HAP-1 (cell line): ENCODE measurements at regions not wholly inside any gene's neighbourhood (a gene's known extent, or its start where the extent isn't known, plus 50 kb on each side); places are given as distances from the start of the nearest gene placed in this dataset.

Source experiments
- DNase-seq, 2 experiments: peaks; one replicate each; pipeline ENCODE4 v3.0.0-alpha.2; 2016 to 2020; ENCODE audit warnings: low spot score in 2 of 2
- H3K27me3 ChIP-seq: fragments of 250-450 bp; sonication (Bioruptor Pico); 2 replicates; pipeline ENCODE4 v1.5.1; 2020; ENCODE audit warnings: low read depth, mild to moderate bottlenecking, moderate library complexity
- H3K36me3 ChIP-seq: fragments of 250-450 bp; sonication (Bioruptor Pico); replicated peaks from 2 replicates; pipeline ENCODE4 v1.5.1; 2020; ENCODE audit warnings: mild to moderate bottlenecking
- H3K4me1 ChIP-seq: fragments of 250-450 bp; sonication (Bioruptor Pico); 2 replicates; pipeline ENCODE4 v1.5.1; 2020; ENCODE audit warnings: mild to moderate bottlenecking
- H3K4me3 ChIP-seq: fragments of 250-450 bp; sonication (Bioruptor Pico); 2 replicates; pipeline ENCODE4 v1.5.1; 2020; ENCODE audit warnings: mild to moderate bottlenecking, moderate library complexity
- H3K9me3 ChIP-seq: fragments of 250-450 bp; sonication (Bioruptor Pico); 2 replicates; pipeline ENCODE4 v1.5.1; 2020; ENCODE audit warnings: mild to moderate bottlenecking, moderate library complexity
- in situ Hi-C: fragments of 300-500 bp; cut with MboI; formaldehyde crosslinking; loops from 3 replicates; pipeline ENCODE4 v1.14.3; 2020; ENCODE audit warnings: low sequenced_read_pairs, inconsistent platforms, mixed read lengths

DNA sequence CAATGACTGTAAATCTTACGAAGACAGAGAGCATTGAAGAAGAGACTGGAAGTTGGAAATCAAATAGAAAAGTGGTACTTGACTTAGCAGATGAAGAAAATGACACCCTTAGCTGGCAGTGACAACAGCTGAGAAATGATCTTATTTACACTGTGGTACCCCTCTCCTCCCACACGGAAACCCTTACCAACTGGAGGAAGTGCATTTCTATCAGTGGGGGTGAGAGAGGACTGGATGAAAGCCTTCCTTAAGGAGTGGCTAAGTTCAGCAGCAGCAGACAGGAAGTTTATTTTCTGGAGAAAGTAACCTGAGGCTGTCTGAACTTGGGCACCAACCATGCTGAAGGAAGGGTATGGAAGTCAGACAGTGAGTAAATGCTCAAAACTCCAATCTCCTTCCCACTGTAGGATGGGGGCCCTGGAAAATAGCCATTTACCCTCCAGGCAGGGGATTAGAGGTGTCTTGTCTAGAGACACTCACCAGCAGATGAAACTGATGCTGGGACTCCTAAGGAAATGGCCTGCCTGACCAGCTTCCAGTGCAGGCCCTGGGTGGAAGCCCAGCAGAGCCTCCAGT lies 160.2 kb upstream of the NCK2 start:
- no peaks in the 10 kb centered on the region for H3K9me3 ChIP-seq
- no peak overlapping the region for H3K4me3 ChIP-seq
- no peak for DNase-seq
- no peaks in the 10 kb centered on the region for H3K4me1 ChIP-seq
- H3K27me3 ChIP-seq, result no peaks in the 10 kb centered on the region
- no peaks in the 10 kb centered on the region for H3K36me3 ChIP-seq
- in situ Hi-C loops, result no loop called here

DNA sequence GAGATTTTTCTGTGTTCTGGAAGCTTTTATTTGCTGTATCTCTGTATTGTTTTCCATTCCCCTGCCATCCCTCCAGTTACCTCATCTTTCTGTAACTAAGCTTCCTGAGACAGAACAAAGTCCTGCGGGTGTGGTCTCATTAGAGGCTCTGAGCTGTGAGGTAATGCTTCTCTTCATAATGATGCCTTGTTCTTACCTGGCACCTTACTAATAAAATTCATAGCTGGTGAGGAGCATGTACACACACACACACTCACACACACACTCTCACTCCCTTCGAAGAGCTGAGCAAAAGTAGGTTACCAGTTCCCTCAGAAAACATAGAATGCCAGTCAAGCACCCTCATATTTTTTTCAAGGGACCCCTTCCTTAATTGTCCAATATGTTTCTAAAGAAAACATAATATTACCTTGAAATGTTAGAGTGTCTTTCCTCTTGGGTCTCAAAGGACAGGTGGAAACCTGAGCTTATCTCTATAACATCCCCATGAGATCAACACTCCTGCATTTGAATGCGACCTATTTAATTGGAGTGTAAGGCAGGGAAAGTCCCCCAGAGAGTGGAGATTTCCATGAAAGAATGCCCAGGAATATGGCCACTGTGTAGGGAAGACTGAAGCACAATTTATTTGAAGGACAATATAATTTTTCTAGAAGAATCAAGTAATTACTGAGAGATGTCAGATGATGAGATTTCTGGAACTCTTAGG lies 161.6 kb upstream of the NCK2 start:
- H3K4me3 ChIP-seq, result no peak overlapping the region
- no peaks in the 10 kb centered on the region for H3K36me3 ChIP-seq
- H3K27me3 ChIP-seq, result no peaks in the 10 kb centered on the region
- in situ Hi-C loops, result no loop called here
- H3K9me3 ChIP-seq, result no peaks in the 10 kb centered on the region
- DNase-seq, result no peak
- no peaks in the 10 kb centered on the region for H3K4me1 ChIP-seq

DNA sequence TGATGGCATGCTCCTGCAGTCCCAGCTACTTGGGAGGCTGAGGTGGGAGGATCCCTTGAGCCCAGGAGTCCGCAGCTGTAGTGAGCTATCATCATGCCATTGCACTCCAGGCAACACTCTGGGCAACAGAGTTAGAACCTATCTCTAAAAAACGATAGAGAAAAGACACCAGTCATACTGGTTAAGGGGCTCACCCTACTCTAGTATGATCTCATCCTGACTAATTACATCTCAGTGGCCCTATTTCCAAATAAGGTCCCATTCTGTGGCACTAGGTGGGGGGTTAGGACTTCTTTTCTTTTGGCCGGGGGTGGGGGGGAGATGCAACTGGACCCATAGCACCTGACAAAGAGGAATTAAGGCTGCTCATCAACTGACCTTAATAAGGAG lies 163.2 kb upstream of the NCK2 start:
- H3K4me1 ChIP-seq, result peaks cover 2% of the 10 kb centered on the region; the same call in 1 of the 2 replicates
- no peaks in the 10 kb centered on the region for H3K36me3 ChIP-seq
- no peaks in the 10 kb centered on the region for H3K27me3 ChIP-seq
- no peaks in the 10 kb centered on the region for H3K9me3 ChIP-seq
- in situ Hi-C loops, result no loop called here
- H3K4me3 ChIP-seq, result no peak overlapping the region
- no peak for DNase-seq

DNA sequence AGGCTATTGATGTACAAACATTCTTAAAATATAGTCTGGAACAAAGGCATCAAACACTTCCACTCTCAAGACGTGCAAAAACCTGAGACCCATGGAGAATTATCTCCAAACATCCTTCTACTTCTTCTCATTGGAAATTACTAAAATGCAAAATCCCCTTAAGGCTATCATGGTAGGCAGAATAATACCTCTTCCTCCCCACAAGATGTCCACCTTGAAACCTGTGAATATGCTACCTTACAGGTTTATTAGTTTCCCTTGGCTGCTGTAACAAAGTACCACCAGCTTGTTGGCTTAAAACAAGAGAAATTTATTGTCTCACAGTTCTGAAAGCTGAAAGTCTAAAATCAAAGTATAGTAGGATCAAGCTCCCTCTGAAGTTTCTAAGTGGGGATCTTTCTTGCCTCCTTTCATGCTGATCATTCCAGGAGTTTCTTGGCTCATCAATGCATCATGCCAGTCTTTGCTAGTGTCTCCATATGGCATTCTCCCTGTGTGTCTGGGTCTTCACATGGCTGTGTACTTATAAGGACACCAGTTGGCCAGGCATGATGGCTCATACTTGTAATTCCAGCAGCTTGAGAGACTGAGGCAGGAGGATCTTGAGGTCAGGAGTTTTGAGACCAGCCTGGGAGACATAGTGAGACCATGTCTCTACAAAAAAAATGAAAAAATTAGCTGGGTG lies 163.7 kb upstream of the NCK2 start:
- Histone ChIP-seq H3K4me3 (no peak overlapping the region), H3K36me3 (no peaks in the 10 kb centered on the region), H3K27me3 (no peaks in the 10 kb centered on the region), H3K4me1 (peaks cover 3% of the 10 kb centered on the region; the same call in 1 of the 2 replicates), H3K9me3 (no peaks in the 10 kb centered on the region)
- in situ Hi-C loops, result no loop called here
- no peak for DNase-seq

DNA sequence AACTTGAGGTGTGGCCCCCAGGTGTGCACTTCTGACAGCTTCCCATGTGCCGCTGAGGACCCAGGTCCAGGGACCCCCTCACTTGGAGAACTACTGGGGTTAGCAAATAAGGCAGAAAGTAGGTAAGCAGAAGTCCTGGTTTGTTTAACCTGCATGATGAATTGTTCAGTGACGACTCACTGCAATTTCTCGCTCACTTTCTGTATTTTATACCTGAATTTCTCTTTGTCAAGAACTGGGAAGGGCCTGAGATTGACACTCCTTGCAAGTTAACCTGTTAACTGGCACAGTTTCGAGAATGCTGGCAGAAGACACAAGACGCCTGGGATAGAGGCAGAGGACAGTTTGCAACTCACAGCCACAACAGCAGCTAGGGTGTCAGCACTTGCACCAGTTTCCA lies 164.5 kb upstream of the NCK2 start:
- Histone ChIP-seq H3K36me3 (no peaks in the 10 kb centered on the region), H3K4me1 (peaks cover 3% of the 10 kb centered on the region; the same call in 1 of the 2 replicates), H3K4me3 (no peak overlapping the region), H3K9me3 (no peaks in the 10 kb centered on the region), H3K27me3 (no peaks in the 10 kb centered on the region)
- DNase-seq, result no peak
- in situ Hi-C loops, result no loop called here

DNA sequence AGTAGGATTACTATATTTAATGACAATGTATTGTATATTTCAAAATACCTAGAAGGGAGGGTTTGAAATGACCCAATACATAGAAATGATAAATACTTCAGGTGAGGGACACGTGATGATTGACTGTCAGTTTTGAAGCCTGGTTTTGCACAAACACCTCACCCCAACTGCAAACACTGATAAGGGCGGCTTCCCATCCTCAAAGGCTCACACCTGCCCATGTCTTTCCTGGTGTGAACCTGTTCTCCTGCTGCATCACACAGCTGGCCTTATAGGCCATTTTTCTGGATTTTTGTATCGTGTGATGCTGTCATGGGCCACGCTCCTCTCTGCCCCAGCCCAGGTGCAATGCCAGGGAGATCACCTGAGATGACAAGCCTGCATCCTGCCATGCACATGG lies 166.5 kb upstream of the NCK2 start:
- DNase-seq, result no peak
- Histone ChIP-seq H3K9me3 (no peaks in the 10 kb centered on the region), H3K4me3 (no peak overlapping the region), H3K36me3 (no peaks in the 10 kb centered on the region), H3K4me1 (peaks cover 3% of the 10 kb centered on the region; the same call in 1 of the 2 replicates), H3K27me3 (peaks cover 2% of the 10 kb centered on the region; the same call in 1 of the 2 replicates)
- in situ Hi-C loops, result loop anchor here (10.0 kb wide), 1 partner anchor 517 kb away; no protein-coding TSS in a partner anchor

DNA sequence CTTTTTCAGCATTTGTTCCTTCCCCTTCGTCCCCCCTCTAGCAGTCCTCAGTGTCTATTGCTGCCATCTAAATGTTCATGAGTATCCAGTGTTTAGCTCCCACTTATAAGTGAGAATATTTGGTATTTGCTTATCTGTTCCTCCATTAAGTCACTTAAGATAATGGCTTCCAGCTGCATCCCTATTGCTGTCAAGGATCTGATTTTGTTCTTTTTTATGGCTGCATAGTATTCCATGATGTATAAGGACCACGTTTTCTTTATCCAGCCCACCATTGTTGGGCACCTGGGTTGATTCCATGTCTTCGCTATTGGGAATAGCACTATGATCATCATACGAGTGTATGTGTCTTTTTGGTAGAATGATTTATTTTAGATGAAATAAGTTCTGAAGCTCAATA lies 166.9 kb upstream of the NCK2 start:
- Histone ChIP-seq H3K4me3 (no peak overlapping the region), H3K27me3 (peaks cover 2% of the 10 kb centered on the region; the same call in 1 of the 2 replicates), H3K9me3 (no peaks in the 10 kb centered on the region), H3K36me3 (no peaks in the 10 kb centered on the region), H3K4me1 (peaks cover 3% of the 10 kb centered on the region; the same call in 1 of the 2 replicates)
- no peak for DNase-seq
- in situ Hi-C loops, result loop anchor here (10.0 kb wide), 1 partner anchor 517 kb away; no protein-coding TSS in a partner anchor

DNA sequence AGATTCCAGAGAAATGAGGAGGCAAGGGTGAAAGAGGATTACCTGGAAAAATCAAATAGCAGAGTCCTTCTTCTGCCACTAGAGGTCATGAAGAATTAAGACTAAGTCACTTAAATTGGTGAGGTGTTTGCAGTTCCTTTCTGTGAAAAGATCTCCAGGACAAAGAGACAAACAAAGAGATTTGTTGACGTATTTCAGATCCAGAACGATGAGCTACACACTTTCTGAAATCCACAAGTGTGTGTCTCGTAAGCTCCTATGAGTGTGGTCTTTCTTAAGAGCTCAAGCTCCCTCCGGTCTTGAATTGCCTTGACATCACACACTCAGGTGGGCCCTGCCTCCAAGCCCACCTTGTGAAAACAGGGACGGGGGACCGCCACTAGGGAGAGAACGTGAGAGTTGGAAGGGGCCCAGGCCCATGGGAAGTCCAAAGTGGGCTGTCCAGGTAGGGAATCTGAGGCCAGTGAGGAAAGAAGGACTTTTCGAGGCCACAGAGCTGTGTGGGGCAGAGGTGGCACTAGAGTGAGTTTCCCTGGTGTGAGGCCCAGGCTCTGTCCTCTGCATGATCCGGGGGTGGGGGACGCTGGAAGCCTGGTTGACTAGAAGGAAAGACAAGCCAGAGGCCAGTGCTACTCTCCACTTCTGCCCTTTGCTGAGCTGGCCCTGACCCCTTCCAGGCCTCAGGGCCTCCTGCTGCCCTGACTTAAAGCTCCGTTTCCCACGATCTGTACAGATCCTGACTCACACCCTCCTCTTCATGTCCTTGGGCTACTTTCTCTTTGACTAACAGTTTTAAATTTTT lies 168.1 kb upstream of the NCK2 start:
- Histone ChIP-seq H3K4me3 (no peak overlapping the region), H3K36me3 (no peaks in the 10 kb centered on the region), H3K9me3 (no peaks in the 10 kb centered on the region), H3K4me1 (peaks cover 3% of the 10 kb centered on the region; the same call in 1 of the 2 replicates), H3K27me3 (peaks cover 2% of the 10 kb centered on the region; the same call in 1 of the 2 replicates)
- peak in 1 of 2 experiments; percentile 82 for DNase-seq
- in situ Hi-C loops, result loop anchor here (10.0 kb wide), 1 partner anchor 518 kb away; no protein-coding TSS in a partner anchor

DNA sequence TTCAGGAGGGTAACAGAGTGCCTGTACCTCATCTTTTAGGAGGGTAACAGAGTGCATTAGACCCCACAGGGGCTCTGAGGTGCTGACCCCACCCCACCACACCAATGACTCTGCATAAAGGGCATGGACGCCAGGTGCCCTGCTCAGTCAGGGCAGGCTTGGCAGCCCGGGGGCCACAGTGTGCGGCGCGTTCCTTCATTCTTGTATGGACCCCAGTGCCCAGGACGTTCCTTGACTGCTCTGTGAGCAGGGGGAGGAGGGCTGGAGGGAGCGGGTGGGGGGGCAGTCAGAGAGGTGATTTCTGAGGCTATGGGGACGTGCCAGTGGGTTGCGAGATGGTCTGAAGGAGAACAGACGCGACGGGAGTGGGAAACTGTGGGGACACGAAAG lies 168.7 kb upstream of the NCK2 start:
- no peak overlapping the region for H3K4me3 ChIP-seq
- H3K4me1 ChIP-seq, result peaks cover 3% of the 10 kb centered on the region; the same call in 1 of the 2 replicates
- no peak for DNase-seq
- in situ Hi-C loops, result loop anchor here (10.0 kb wide), 1 partner anchor 519 kb away; no protein-coding TSS in a partner anchor
- H3K9me3 ChIP-seq, result no peaks in the 10 kb centered on the region
- H3K27me3 ChIP-seq, result peaks cover 2% of the 10 kb centered on the region; the same call in 1 of the 2 replicates
- no peaks in the 10 kb centered on the region for H3K36me3 ChIP-seq

DNA sequence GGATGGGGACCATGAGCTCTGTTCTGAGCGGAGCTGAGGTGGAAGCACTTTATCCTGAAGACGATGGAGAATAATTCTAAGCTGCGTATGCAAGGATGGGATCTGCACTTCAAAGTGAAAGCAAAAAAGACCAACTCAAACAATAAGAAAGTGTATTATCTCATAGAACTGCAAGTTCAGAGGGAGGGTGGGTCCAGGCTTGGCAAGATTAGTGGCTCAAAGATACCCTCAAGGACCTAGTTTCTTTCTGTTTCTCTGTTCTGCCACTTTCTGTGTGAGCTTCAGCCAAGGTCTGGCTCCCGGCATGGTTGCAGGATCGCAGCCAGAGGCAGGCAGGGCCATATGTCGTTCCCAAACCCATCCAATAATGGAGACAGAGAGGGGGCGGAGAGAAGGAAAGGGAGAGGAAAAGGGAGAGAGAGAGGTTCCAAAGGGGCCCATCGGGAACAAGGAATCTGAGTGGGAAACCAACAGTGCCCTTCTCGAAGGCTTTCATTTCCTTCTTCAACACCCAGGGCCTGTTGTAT lies 169.2 kb upstream of the NCK2 start:
- in situ Hi-C loops, result loop anchor here (10.0 kb wide), 1 partner anchor 519 kb away; no protein-coding TSS in a partner anchor
- H3K27me3 ChIP-seq, result peaks cover 2% of the 10 kb centered on the region; the same call in 1 of the 2 replicates
- H3K4me3 ChIP-seq, result no peak overlapping the region
- no peaks in the 10 kb centered on the region for H3K9me3 ChIP-seq
- H3K4me1 ChIP-seq, result peaks cover 3% of the 10 kb centered on the region; the same call in 1 of the 2 replicates
- H3K36me3 ChIP-seq, result no peaks in the 10 kb centered on the region
- no peak for DNase-seq

DNA sequence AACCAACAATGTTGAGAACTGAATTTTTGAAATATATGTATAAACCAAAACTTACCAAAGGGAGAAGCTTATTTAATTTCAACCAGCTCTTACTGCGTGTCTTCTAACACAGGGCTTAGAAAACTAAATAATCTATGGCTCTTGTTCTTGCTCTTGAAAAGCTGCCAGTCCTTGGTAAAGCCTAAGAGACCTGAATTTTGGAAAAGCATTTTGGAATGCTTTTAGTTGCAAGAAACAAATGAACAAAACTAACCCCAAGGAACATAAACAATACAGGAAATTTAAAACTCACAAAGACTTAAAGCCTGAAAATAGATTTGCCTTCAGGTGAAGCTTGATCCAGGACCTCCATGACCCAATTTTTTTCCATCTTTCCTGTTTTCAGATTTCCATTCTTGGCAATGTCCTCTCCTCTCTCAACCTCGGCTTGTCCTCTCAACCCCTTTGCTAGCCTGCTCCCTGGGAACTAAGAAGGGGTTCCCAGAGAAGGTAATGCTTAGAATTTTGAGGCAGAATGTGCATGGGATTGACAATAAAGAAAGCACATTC lies 169.8 kb upstream of the NCK2 start:
- Histone ChIP-seq H3K4me3 (no peak overlapping the region), H3K4me1 (peaks cover 3% of the 10 kb centered on the region; the same call in 1 of the 2 replicates), H3K9me3 (no peaks in the 10 kb centered on the region), H3K36me3 (no peaks in the 10 kb centered on the region), H3K27me3 (peaks cover 2% of the 10 kb centered on the region; the same call in 1 of the 2 replicates)
- in situ Hi-C loops, result loop anchor here (10.0 kb wide), 1 partner anchor 520 kb away; no protein-coding TSS in a partner anchor
- DNase-seq, result no peak

DNA sequence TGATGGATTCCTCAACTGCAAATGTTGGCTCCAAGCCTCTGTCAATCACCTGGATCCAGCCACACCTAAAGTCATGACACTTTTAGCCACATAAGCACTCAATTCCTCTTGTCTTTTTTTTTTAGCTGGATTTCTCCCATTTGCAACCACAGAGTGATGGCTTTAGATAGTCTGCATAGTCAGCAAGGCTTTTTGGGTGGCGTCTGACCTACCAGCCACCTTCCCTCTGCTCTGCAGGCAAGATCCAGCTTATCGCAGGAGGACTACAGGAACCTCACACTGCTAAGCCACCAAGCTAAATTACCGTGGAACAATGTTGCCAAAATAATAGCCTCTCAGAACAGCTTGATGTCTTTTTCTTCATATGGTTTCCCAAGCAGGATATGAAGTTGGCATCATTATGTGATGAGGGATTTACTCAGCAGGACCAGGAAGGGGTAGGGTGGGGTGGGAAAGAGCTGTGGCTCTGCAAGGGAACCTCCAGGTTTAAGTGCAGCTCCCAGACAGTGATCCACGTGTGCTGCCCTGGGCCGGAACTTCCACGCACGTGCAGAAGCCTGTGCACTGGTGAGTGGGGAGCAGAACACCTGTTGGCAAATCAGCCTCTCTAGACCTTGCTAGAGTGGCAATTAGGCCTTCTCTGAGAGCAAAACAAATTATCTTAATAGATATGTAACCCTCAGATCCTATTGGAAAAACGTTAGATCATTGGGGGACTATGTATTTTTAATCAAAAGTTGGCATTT lies 170.6 kb upstream of the NCK2 start:
- Histone ChIP-seq H3K4me3 (no peak overlapping the region), H3K36me3 (no peaks in the 10 kb centered on the region), H3K27me3 (peaks cover 2% of the 10 kb centered on the region; the same call in 1 of the 2 replicates), H3K9me3 (no peaks in the 10 kb centered on the region), H3K4me1 (peaks cover 3% of the 10 kb centered on the region; the same call in 1 of the 2 replicates)
- in situ Hi-C loops, result loop anchor here (10.0 kb wide), 1 partner anchor 521 kb away; no protein-coding TSS in a partner anchor
- DNase-seq, result no peak
